ENCODE measurements at regions not wholly inside any gene's neighbourhood (a gene's known extent, or its start where the extent isn't known, plus 50 kb on each side); places are given as distances from the start of the nearest gene placed in this dataset.
"Not testable (repeated sequence)": the region's sequence is repeated elsewhere in the genome, so short reads cannot be mapped to it uniquely, and the experiment has no call there.

GRCh38 chr7:1345796-1346755, 113.2 kb downstream of the MICALL2 start:
- H3K36me3 Mint-ChIP-seq (ENCODE audit: low read depth): no peaks in the 10 kb centered on the region
- no peaks in the 10 kb centered on the region for H3K9me3 Mint-ChIP-seq
- H3K4me3 Mint-ChIP-seq: no peak overlapping the region
- no peak overlapping the region for H3K27ac Mint-ChIP-seq
- ChIA-PET POLR2A (no interaction called here), CTCF (no interaction called here)
- H3K4me1 Mint-ChIP-seq: no peaks in the 10 kb centered on the region
- H3K27me3 Mint-ChIP-seq: no peaks in the 10 kb centered on the region
- DNase-seq: no peak

GRCh38 chr7:1346851-1347250, 112.4 kb downstream of the MICALL2 start:
- H3K4me3 Mint-ChIP-seq: no peak overlapping the region
- DNase-seq: no peak
- H3K27ac Mint-ChIP-seq: no peak overlapping the region
- H3K27me3 Mint-ChIP-seq: no peaks in the 10 kb centered on the region
- ChIA-PET POLR2A (no interaction called here), CTCF (no interaction called here)
- H3K4me1 Mint-ChIP-seq: no peaks in the 10 kb centered on the region
- no peaks in the 10 kb centered on the region for H3K9me3 Mint-ChIP-seq
- H3K36me3 Mint-ChIP-seq (ENCODE audit: low read depth): no peaks in the 10 kb centered on the region

GRCh38 chr7:1348096-1348822, 111.0 kb downstream of the MICALL2 start:
- POLR2A ChIA-PET: no interaction called here
- Mint-ChIP-seq H3K4me1 (no peaks in the 10 kb centered on the region), H3K36me3 (ENCODE audit: low read depth) (no peaks in the 10 kb centered on the region), H3K27me3 (no peaks in the 10 kb centered on the region), H3K27ac (no peak overlapping the region), H3K4me3 (no peak overlapping the region), H3K9me3 (no peaks in the 10 kb centered on the region)
- no peak for DNase-seq
- CTCF ChIA-PET: no interaction called here

GRCh38 chr7:1348823-1349335, 110.4 kb downstream of the MICALL2 start:
- Mint-ChIP-seq H3K27ac (no peak overlapping the region), H3K9me3 (no peaks in the 10 kb centered on the region), H3K4me1 (no peaks in the 10 kb centered on the region), H3K27me3 (no peaks in the 10 kb centered on the region), H3K4me3 (no peak overlapping the region), H3K36me3 (ENCODE audit: low read depth) (no peaks in the 10 kb centered on the region)
- DNase-seq: no peak
- CTCF ChIA-PET: interaction anchor here (1.1 kb wide), 1 partner anchor 10 kb away, joined by 6 read pairs; no protein-coding TSS in a partner anchor
- POLR2A ChIA-PET: no interaction called here

GRCh38 chr7:1349351-1349761, 109.9 kb downstream of the MICALL2 start:
- no peak overlapping the region for H3K27ac Mint-ChIP-seq
- POLR2A ChIA-PET: no interaction called here

GRCh38 chr7:1351881-1352625, 107.2 kb downstream of the MICALL2 start:
- Mint-ChIP-seq H3K9me3 (no peaks in the 10 kb centered on the region), H3K4me3 (no peak overlapping the region), H3K27ac (no peak overlapping the region), H3K36me3 (ENCODE audit: low read depth) (no peaks in the 10 kb centered on the region), H3K4me1 (no peaks in the 10 kb centered on the region), H3K27me3 (no peaks in the 10 kb centered on the region)
- DNase-seq: no peak
- ChIA-PET POLR2A (no interaction called here), CTCF (interaction anchor here (0.6 kb wide), 1 partner anchor 389 kb away, joined by 3 read pairs; no protein-coding TSS in a partner anchor)

More at GRCh38 chr7:1349351-1349761, 109.9 kb downstream of the MICALL2 start:
- no peaks in the 10 kb centered on the region for H3K27me3 Mint-ChIP-seq
- H3K4me1 Mint-ChIP-seq: no peaks in the 10 kb centered on the region
- no peaks in the 10 kb centered on the region for H3K36me3 Mint-ChIP-seq (ENCODE audit: low read depth)
- no peak overlapping the region for H3K4me3 Mint-ChIP-seq
- no peak for DNase-seq
- CTCF ChIA-PET: interaction anchor here (1.1 kb wide), 1 partner anchor 10 kb away, joined by 6 read pairs; no protein-coding TSS in a partner anchor
- no peaks in the 10 kb centered on the region for H3K9me3 Mint-ChIP-seq

- no peaks in the 10 kb centered on the region for H3K27me3 Mint-ChIP-seq
- H3K4me1 Mint-ChIP-seq: no peaks in the 10 kb centered on the region
- no peaks in the 10 kb centered on the region for H3K9me3 Mint-ChIP-seq
- no peak overlapping the region for H3K27ac Mint-ChIP-seq
- POLR2A ChIA-PET: no interaction called here
- no peak for DNase-seq
- CTCF ChIA-PET: interaction anchor here (0.7 kb wide), 1 partner anchor 727 kb away, joined by 3 read pairs; no protein-coding TSS in a partner anchor
- H3K4me3 Mint-ChIP-seq: no peak overlapping the region
- no peaks in the 10 kb centered on the region for H3K36me3 Mint-ChIP-seq (ENCODE audit: low read depth)
These were observed 106.5 kb downstream of the MICALL2 start for GRCh38 chr7:1352656-1353271.

GRCh38 chr7:1354661-1355567, 104.4 kb downstream of the MICALL2 start:
- ChIA-PET POLR2A (no interaction called here), CTCF (interaction anchor here (0.7 kb wide), 1 partner anchor 529 kb away, joined by 3 read pairs; no protein-coding TSS in a partner anchor)
- Mint-ChIP-seq H3K4me1 (no peaks in the 10 kb centered on the region), H3K27ac (no peak overlapping the region), H3K4me3 (no peak overlapping the region), H3K9me3 (no peaks in the 10 kb centered on the region), H3K36me3 (ENCODE audit: low read depth) (no peaks in the 10 kb centered on the region), H3K27me3 (no peaks in the 10 kb centered on the region)
- DNase-seq: no peak

GRCh38 chr7:1355568-1356340, 103.5 kb downstream of the MICALL2 start:
- H3K27ac Mint-ChIP-seq: no peak overlapping the region
- ChIA-PET CTCF (interaction anchor here (0.6 kb wide), 1 partner anchor 69 kb away, joined by 3 read pairs; no protein-coding TSS in a partner anchor), POLR2A (no interaction called here)
- no peaks in the 10 kb centered on the region for H3K9me3 Mint-ChIP-seq
- H3K36me3 Mint-ChIP-seq (ENCODE audit: low read depth): no peaks in the 10 kb centered on the region
- no peak overlapping the region for H3K4me3 Mint-ChIP-seq
- no peaks in the 10 kb centered on the region for H3K27me3 Mint-ChIP-seq
- no peaks in the 10 kb centered on the region for H3K4me1 Mint-ChIP-seq
- DNase-seq: no peak

- H3K4me1 Mint-ChIP-seq; CTCF ChIA-PET; DNase-seq; H3K36me3 Mint-ChIP-seq (ENCODE audit: low read depth); POLR2A ChIA-PET; H3K27me3 Mint-ChIP-seq; H3K4me3 Mint-ChIP-seq; H3K27ac Mint-ChIP-seq; H3K9me3 Mint-ChIP-seq: not testable (repeated sequence)
These were observed 102.4 kb downstream of the MICALL2 start for GRCh38 chr7:1356853-1357252.

- H3K4me1 Mint-ChIP-seq; POLR2A ChIA-PET; H3K36me3 Mint-ChIP-seq (ENCODE audit: low read depth); CTCF ChIA-PET; H3K9me3 Mint-ChIP-seq; DNase-seq; H3K27me3 Mint-ChIP-seq; H3K4me3 Mint-ChIP-seq: not testable (repeated sequence)
- peak overlapping the region; percentile 36 for H3K27ac Mint-ChIP-seq
These were observed 102.0 kb downstream of the MICALL2 start for GRCh38 chr7:1357260-1357600.
